DOHH2 (cell line): ENCODE measurements at regions not wholly inside any gene's neighbourhood (a gene's known extent, or its start where the extent isn't known, plus 50 kb on each side); places are given as distances from the start of the nearest gene placed in this dataset.

Source experiments
- EZH2phosphoT487 ChIP-seq: fragments of 200-600 bp; sonication (generic); IDR thresholded peaks from 2 replicates; pipeline ENCODE4 v1.6.1; 2017; ENCODE audit warnings: borderline replicate concordance, mild to moderate bottlenecking, antibody characterized with exemption, low read length, moderate library complexity, mixed read lengths
- TF ChIP-seq, protein P1 (sequence below): fragments of 200-600 bp; sonication (generic); IDR thresholded peaks from one replicate; pipeline ENCODE4 v1.5.1; 2014; ENCODE audit warnings: antibody characterized with exemption, mild to moderate bottlenecking, low read depth, low read length; ENCODE audit not compliant: poor library complexity, severe bottlenecking

DNA sequence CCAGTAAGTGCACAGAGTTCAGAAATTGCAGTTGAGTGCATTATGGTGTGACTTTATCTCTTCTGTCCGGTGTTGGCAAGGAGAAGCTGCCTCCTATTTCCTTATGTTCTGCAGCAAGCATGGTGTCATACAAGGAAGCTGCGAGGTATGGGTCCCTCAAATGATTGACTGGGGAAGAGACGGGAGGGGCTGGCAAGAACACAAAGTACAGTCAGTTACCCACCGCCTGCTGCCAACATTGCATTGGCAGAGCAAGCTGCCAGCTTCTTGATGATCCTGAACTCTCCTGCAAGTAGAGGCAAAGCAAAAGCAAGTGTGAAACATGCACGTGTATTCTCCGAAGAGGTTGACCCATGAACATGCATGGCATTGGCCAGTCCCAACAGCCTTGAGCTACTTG lies 1013.6 kb downstream of the UQCRFS1 start:
- TF ChIP-seq, protein P1, sequence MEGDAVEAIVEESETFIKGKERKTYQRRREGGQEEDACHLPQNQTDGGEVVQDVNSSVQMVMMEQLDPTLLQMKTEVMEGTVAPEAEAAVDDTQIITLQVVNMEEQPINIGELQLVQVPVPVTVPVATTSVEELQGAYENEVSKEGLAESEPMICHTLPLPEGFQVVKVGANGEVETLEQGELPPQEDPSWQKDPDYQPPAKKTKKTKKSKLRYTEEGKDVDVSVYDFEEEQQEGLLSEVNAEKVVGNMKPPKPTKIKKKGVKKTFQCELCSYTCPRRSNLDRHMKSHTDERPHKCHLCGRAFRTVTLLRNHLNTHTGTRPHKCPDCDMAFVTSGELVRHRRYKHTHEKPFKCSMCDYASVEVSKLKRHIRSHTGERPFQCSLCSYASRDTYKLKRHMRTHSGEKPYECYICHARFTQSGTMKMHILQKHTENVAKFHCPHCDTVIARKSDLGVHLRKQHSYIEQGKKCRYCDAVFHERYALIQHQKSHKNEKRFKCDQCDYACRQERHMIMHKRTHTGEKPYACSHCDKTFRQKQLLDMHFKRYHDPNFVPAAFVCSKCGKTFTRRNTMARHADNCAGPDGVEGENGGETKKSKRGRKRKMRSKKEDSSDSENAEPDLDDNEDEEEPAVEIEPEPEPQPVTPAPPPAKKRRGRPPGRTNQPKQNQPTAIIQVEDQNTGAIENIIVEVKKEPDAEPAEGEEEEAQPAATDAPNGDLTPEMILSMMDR = no peak
- no peak for TF ChIP-seq EZH2phosphoT487
